ENCODE measurements at regions not wholly inside any gene's neighbourhood (a gene's known extent, or its start where the extent isn't known, plus 50 kb on each side); places are given as distances from the start of the nearest gene placed in this dataset.
A peak's percentile ranks its signal among the peaks of the same experiment; 100 is the strongest.

DNA sequence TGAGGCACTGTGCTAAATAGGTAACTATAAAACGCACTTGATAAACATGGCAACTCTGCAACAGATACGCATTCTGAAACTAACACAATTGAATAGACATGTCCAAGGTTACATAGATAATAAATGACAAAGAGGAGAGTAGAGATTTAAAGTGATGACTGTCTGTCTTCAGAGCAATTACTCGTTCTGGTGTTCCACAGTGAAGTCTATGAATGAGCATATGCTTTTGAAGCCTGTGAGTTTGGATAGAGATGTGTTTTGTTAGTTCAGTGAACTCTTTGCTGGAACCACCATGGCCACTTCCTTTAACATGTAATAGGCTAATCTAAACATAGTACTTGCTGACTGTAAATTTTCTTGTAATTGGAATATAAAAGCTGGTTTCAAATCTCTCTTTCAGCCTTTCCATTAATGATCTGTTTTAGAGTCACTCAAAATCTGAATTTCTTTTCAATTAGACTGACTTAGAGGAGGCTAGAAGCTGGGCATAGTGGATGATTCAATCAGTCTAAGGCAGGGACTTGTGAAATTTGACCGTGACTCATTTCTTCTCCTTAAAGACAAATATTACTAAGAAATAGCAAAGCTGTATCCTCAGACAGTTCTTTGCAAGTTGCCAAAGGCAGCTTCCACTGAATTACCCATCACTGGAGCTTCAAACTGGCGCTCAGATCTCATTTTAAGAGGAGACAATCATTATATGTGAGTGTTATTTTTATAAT is 1130.1 kb upstream of the CELF4 start:
- no peak overlapping the region for H3K9ac ChIP-seq (ENCODE audit: low read length)
- intact Hi-C loops (cut with micrococcal nuclease): no loop called here
- H3K36me3 ChIP-seq (ENCODE audit: low read depth, low read length): no peaks in the 10 kb centered on the region
- ChIA-PET POLR2A (ENCODE audit: unreplicated experiment) (no interaction called here), CTCF (no interaction called here)
- no peaks in the 10 kb centered on the region for H3K9me2 ChIP-seq (replicated peaks; ENCODE audit: low read length)
- no peak overlapping the region for H2AFZ ChIP-seq (ENCODE audit: low read length)
- no peak overlapping the region for H3K4me3 ChIP-seq (ENCODE audit: low read length)
- no peaks in the 10 kb centered on the region for H3K79me2 ChIP-seq (ENCODE audit: low read length)
- no peaks in the 10 kb centered on the region for H4K20me1 ChIP-seq (ENCODE audit: low read length)
- H3K27ac ChIP-seq (ENCODE audit: low read length): no peak overlapping the region
- DNase-seq: peak; percentile 30
- no TSS peak for BruUV-seq (replicated peaks)
- ATAC-seq: peak; percentile 73
- H3K27me3 ChIP-seq (ENCODE audit: low read length): no peaks in the 10 kb centered on the region
- H3F3A ChIP-seq (ENCODE audit: low read length, unreplicated experiment): no peaks in the 10 kb centered on the region
- TF ChIP-seq EZH2phosphoT487 (IDR thresholded peaks at IDR 0.05; ENCODE audit: borderline replicate concordance, low read length): no peak
- no peaks in the 10 kb centered on the region for H3K9me3 ChIP-seq (ENCODE audit: low read length)
- no peak overlapping the region for H3K4me2 ChIP-seq (ENCODE audit: low read length)
- H3K4me1 ChIP-seq (ENCODE audit: insufficient read depth, low read length): no peaks in the 10 kb centered on the region

DNA sequence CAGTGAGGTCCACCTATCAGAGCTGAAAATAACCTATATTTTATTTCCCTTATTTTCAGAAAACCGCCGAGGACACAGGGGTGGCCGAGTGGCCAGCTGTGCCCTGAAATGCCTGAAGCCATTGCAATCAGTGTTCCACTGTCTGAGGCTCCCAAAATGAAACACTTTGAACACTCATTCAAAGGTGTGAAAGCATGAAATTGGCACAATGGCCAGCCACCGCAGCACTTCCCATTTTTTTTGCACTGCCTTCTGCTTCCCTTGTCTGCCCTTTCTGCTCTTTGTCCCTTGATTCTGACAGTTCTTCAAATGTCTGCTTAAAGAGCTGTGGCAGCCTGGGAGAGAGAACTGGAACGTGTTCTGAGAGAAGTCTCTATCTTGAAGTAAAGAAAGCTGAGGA is 1127.5 kb upstream of the CELF4 start:
- Histone ChIP-seq H3K27ac (ENCODE audit: low read length) (no peak overlapping the region), H3K79me2 (ENCODE audit: low read length) (no peaks in the 10 kb centered on the region), H2AFZ (ENCODE audit: low read length) (no peak overlapping the region), H3K4me2 (ENCODE audit: low read length) (no peak overlapping the region), H3K9me3 (ENCODE audit: low read length) (no peaks in the 10 kb centered on the region), H3F3A (ENCODE audit: low read length, unreplicated experiment) (no peaks in the 10 kb centered on the region), H3K9me2 (replicated peaks; ENCODE audit: low read length) (no peaks in the 10 kb centered on the region), H3K27me3 (ENCODE audit: low read length) (no peaks in the 10 kb centered on the region), H4K20me1 (ENCODE audit: low read length) (no peaks in the 10 kb centered on the region), H3K36me3 (ENCODE audit: low read depth, low read length) (no peaks in the 10 kb centered on the region), H3K4me3 (ENCODE audit: low read length) (no peak overlapping the region), H3K9ac (ENCODE audit: low read length) (no peak overlapping the region), H3K4me1 (ENCODE audit: insufficient read depth, low read length) (no peaks in the 10 kb centered on the region)
- BruUV-seq (replicated peaks): no TSS peak
- no peak for TF ChIP-seq EZH2phosphoT487 (IDR thresholded peaks at IDR 0.05; ENCODE audit: borderline replicate concordance, low read length)
- TF ChIP-seq, protein P1, sequence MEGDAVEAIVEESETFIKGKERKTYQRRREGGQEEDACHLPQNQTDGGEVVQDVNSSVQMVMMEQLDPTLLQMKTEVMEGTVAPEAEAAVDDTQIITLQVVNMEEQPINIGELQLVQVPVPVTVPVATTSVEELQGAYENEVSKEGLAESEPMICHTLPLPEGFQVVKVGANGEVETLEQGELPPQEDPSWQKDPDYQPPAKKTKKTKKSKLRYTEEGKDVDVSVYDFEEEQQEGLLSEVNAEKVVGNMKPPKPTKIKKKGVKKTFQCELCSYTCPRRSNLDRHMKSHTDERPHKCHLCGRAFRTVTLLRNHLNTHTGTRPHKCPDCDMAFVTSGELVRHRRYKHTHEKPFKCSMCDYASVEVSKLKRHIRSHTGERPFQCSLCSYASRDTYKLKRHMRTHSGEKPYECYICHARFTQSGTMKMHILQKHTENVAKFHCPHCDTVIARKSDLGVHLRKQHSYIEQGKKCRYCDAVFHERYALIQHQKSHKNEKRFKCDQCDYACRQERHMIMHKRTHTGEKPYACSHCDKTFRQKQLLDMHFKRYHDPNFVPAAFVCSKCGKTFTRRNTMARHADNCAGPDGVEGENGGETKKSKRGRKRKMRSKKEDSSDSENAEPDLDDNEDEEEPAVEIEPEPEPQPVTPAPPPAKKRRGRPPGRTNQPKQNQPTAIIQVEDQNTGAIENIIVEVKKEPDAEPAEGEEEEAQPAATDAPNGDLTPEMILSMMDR (conservative IDR thresholded peaks at IDR 0.05; ENCODE audit: low read depth, low read length): no peak
- no peak for TF ChIP-seq EZH2 (IDR thresholded peaks at IDR 0.05; ENCODE audit: low read length, unreplicated experiment)
- ChIA-PET CTCF (no interaction called here), POLR2A (ENCODE audit: unreplicated experiment) (no interaction called here)
- ATAC-seq (no peak), DNase-seq (no peak)
- intact Hi-C loops (cut with micrococcal nuclease): no loop called here

DNA sequence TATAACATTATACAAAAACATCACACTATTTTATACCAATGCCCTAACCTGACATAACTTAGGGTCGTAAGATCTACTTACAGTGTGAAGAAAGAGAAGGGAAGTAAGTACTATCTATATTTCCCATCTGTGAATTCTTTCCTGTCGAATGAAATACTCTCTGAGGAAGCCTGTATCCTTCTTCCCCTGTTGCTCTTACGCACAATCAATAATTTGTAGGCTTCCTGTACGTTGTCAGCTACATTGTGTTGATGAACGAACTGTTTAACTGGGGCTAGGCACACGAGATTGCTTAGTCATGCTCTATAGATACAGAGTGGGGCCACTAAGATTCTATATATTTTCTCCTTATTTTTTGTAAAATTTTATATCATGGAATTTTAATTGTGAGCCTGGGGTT is 1125.0 kb upstream of the CELF4 start:
- H3K9ac ChIP-seq (ENCODE audit: low read length): no peak overlapping the region
- no peaks in the 10 kb centered on the region for H3K79me2 ChIP-seq (ENCODE audit: low read length)
- no peaks in the 10 kb centered on the region for H3K9me3 ChIP-seq (ENCODE audit: low read length)
- H3K27ac ChIP-seq (ENCODE audit: low read length): no peak overlapping the region
- no peaks in the 10 kb centered on the region for H4K20me1 ChIP-seq (ENCODE audit: low read length)
- no peak overlapping the region for H3K4me3 ChIP-seq (ENCODE audit: low read length)
- H2AFZ ChIP-seq (ENCODE audit: low read length): no peak overlapping the region
- intact Hi-C loops (cut with micrococcal nuclease): no loop called here
- no peaks in the 10 kb centered on the region for H3K27me3 ChIP-seq (ENCODE audit: low read length)
- H3K36me3 ChIP-seq (ENCODE audit: low read depth, low read length): no peaks in the 10 kb centered on the region
- POLR2A ChIA-PET (ENCODE audit: unreplicated experiment): no interaction called here
- H3K9me2 ChIP-seq (replicated peaks; ENCODE audit: low read length): no peaks in the 10 kb centered on the region
- ATAC-seq: no peak
- TF ChIP-seq, protein P1 (conservative IDR thresholded peaks at IDR 0.05; ENCODE audit: low read depth, low read length): no peak
- TF ChIP-seq EZH2phosphoT487 (IDR thresholded peaks at IDR 0.05; ENCODE audit: borderline replicate concordance, low read length) (no peak), EZH2 (IDR thresholded peaks at IDR 0.05; ENCODE audit: low read length, unreplicated experiment) (no peak)
- no peak overlapping the region for H3K4me2 ChIP-seq (ENCODE audit: low read length)
- CTCF ChIA-PET: no interaction called here
- DNase-seq: no peak
- H3F3A ChIP-seq (ENCODE audit: low read length, unreplicated experiment): no peaks in the 10 kb centered on the region
- H3K4me1 ChIP-seq (ENCODE audit: insufficient read depth, low read length): no peaks in the 10 kb centered on the region
- BruUV-seq (replicated peaks): no TSS peak
